GM12878 (cell line): ENCODE measurements at regions not wholly inside any gene's neighbourhood (a gene's known extent, or its start where the extent isn't known, plus 50 kb on each side); places are given as distances from the start of the nearest gene placed in this dataset.

Source experiments
- ATAC-seq: fragments of 200-7000 bp; cut with Tn5 transposase; 3 replicates; pipeline ENCODE4 v1.9.1; 2020; ENCODE audit warnings: mild to moderate bottlenecking, moderate library complexity
- BruUV-seq: library from RNA; stranded (reverse); fragments of 400-500 nt; replicated peaks from 2 replicates; lab custom pipeline; 2021; lab: Mats Ljungman, UMichigan
- CTCF ChIA-PET: fragments of 300-600 bp; sonication (Branson Sonifier 250); formaldehyde crosslinking; extraction: SDS; loops from one replicate; lab custom pipeline; 2021; ENCODE audit warnings: inconsistent platforms; lab: Yijun Ruan, JAX
- POLR2A ChIA-PET: fragments of 350-600 bp; formaldehyde crosslinking; extraction: SDS; loops from one replicate; lab custom pipeline; 2021; ENCODE audit warnings: inconsistent platforms; lab: Charles Lee
- RAD21 ChIA-PET: fragments of 300-600 bp; sonication (Branson Sonifier 250); formaldehyde crosslinking; loops from one replicate; lab custom pipeline; 2023; ENCODE audit warnings: antibody characterized with exemption; ENCODE audit not compliant: unreplicated experiment; lab: Charles Lee
- SMC1A ChIA-PET: fragments of 300-600 bp; sonication (Branson Sonifier 250); formaldehyde crosslinking; loops from one replicate; lab custom pipeline; 2023; ENCODE audit not compliant: unreplicated experiment, uncharacterized antibody; lab: Charles Lee
- DNase-seq: peaks from one replicate; pipeline ENCODE4 v3.0.0-alpha.2; 2011; ENCODE audit warnings: low read depth, low spot score
- FAIRE-seq: peaks from 3 replicates; lab custom pipeline; 2011; peaks lifted over from hg19 to GRCh38; lab: Jason Lieb, UNC
- H2AFZ ChIP-seq: 2 replicates; pipeline ENCODE4 v1.6.0; 2011; ENCODE audit warnings: low read depth, low read length, control low read depth; ENCODE audit not compliant: control insufficient read depth
- H3K27ac ChIP-seq: 2 replicates; pipeline ENCODE4 v1.5.1; 2011; ENCODE audit warnings: control low read depth; ENCODE audit not compliant: control insufficient read depth, insufficient read depth
- H3K27me3 ChIP-seq, 2 experiments: replicated peaks in 1 of 2; 2 replicates each; pipeline versions ENCODE4 v1.6.0 to v1.6.1; 2011; ENCODE audit warnings: low read length in 1 of 2; ENCODE audit not compliant: control insufficient read depth in 2 of 2, insufficient read depth in 2 of 2
- H3K36me3 ChIP-seq, 2 experiments: 2 replicates each; pipeline ENCODE4 v1.5.1; 2011; ENCODE audit warnings: low read length in 1 of 2; ENCODE audit not compliant: control insufficient read depth in 2 of 2, insufficient read depth in 2 of 2
- H3K4me1 ChIP-seq: 2 replicates; pipeline ENCODE4 v1.6.1; 2011; ENCODE audit warnings: mild to moderate bottlenecking, low read length, moderate library complexity, mixed read lengths; ENCODE audit not compliant: control insufficient read depth, insufficient read depth
- H3K4me2 ChIP-seq: 2 replicates; pipeline ENCODE4 v1.6.0; 2011; ENCODE audit warnings: control low read depth; ENCODE audit not compliant: control insufficient read depth, insufficient read depth
- H3K4me3 ChIP-seq: fragments of 200-600 bp; sonication (generic); 2 replicates; pipeline ENCODE4 v1.5.1; 2016
- H3K79me2 ChIP-seq: 2 replicates; pipeline ENCODE4 v1.6.0; 2011; ENCODE audit warnings: low read length; ENCODE audit not compliant: control insufficient read depth, insufficient read depth
- H3K9ac ChIP-seq: 2 replicates; pipeline ENCODE4 v1.8.0; 2011; ENCODE audit warnings: low read length, control low read depth, mixed read lengths; ENCODE audit not compliant: control insufficient read depth, insufficient read depth
- H3K9me3 ChIP-seq: replicated peaks from 3 replicates; pipeline ENCODE4 v1.5.1; 2011; ENCODE audit warnings: mild to moderate bottlenecking, low read length; ENCODE audit not compliant: control insufficient read depth, insufficient read depth
- H4K20me1 ChIP-seq: 2 replicates; pipeline ENCODE4 v1.6.0; 2011; ENCODE audit not compliant: control insufficient read depth, insufficient read depth
- IKZF1 ChIP-seq: fragments of 450-650 bp; conservative IDR thresholded peaks from 2 replicates; pipeline ENCODE4 v1.6.1; 2017; ENCODE audit warnings: antibody characterized with exemption, mild to moderate bottlenecking
- IKZF2 ChIP-seq, 2 experiments: fragments of 450-650 bp; IDR thresholded peaks; 2 replicates each; pipeline ENCODE4 v1.6.1; 2017; ENCODE audit warnings: mild to moderate bottlenecking in 2 of 2, moderate library complexity in 2 of 2
- MTA2 ChIP-seq: fragments of 450-650 bp; IDR thresholded peaks from 2 replicates; pipeline ENCODE4 v1.6.1; 2016; ENCODE audit warnings: low read depth, mild to moderate bottlenecking, moderate library complexity
- MTA3 ChIP-seq: IDR thresholded peaks from 2 replicates; pipeline ENCODE4 v1.6.1; 2012; ENCODE audit warnings: low read length, inconsistent platforms, borderline replicate concordance
- NFYB ChIP-seq: IDR thresholded peaks from 2 replicates; pipeline ENCODE4 v1.6.1; 2011; ENCODE audit warnings: low read depth, mild to moderate bottlenecking, low read length, improper control_type of control experiment, moderate library complexity; ENCODE audit not compliant: insufficient read depth
- NR2C2 ChIP-seq: IDR thresholded peaks from 2 replicates; pipeline ENCODE4 v1.6.1; 2011; ENCODE audit warnings: borderline replicate concordance, low read depth; ENCODE audit not compliant: control insufficient read depth, insufficient read length
- RBBP5 ChIP-seq: fragments of 200-600 bp; sonication (generic); conservative IDR thresholded peaks from 2 replicates; pipeline ENCODE4 v1.6.1; 2016
- SMAD1 ChIP-seq: fragments of 450-650 bp; IDR thresholded peaks from 2 replicates; pipeline ENCODE4 v1.6.1; 2018; ENCODE audit warnings: mild to moderate bottlenecking, low read depth; ENCODE audit not compliant: partially characterized antibody
- TAF1 ChIP-seq: IDR thresholded peaks from 2 replicates; pipeline ENCODE4 v1.6.1; 2011; ENCODE audit warnings: mild to moderate bottlenecking, low read depth, low read length, borderline replicate concordance
- TARDBP ChIP-seq: IDR thresholded peaks from 2 replicates; pipeline ENCODE4 v1.6.1; 2016; ENCODE audit warnings: borderline replicate concordance
- TCF12 ChIP-seq: IDR thresholded peaks from 2 replicates; pipeline ENCODE4 v1.6.1; 2011; ENCODE audit warnings: low read depth, mild to moderate bottlenecking, low read length
- ZBED1 ChIP-seq: IDR thresholded peaks from 2 replicates; pipeline ENCODE4 v1.6.1; 2016; ENCODE audit warnings: borderline replicate concordance
- in situ Hi-C: fragments of 300-500 bp; cut with MboI; formaldehyde crosslinking; loops from 9 replicates; pipeline ENCODE4 v1.14.3; 2018; ENCODE audit warnings: mixed read lengths
- intact Hi-C: fragments of 100-400 bp; cut with micrococcal nuclease; formaldehyde crosslinking; loops from one replicate; pipeline ENCODE4 v1.14.2; 2022; ENCODE audit not compliant: unreplicated experiment
- TF ChIP-seq, protein P1 (sequence below): IDR thresholded peaks from 2 replicates; pipeline ENCODE4 v1.6.1; 2011; ENCODE audit warnings: mild to moderate bottlenecking, low read depth, low read length, moderate library complexity; ENCODE audit not compliant: insufficient replicate concordance
- TF ChIP-seq, protein P2 (sequence below): fragments of 450-650 bp; IDR thresholded peaks from 2 replicates; pipeline ENCODE4 v1.6.1; 2016; ENCODE audit warnings: mild to moderate bottlenecking
- TF ChIP-seq, protein P3 (sequence below): IDR thresholded peaks from 2 replicates; pipeline ENCODE4 v1.6.1; 2012; ENCODE audit warnings: low read depth, low read length, improper control_type of control experiment

DNA sequence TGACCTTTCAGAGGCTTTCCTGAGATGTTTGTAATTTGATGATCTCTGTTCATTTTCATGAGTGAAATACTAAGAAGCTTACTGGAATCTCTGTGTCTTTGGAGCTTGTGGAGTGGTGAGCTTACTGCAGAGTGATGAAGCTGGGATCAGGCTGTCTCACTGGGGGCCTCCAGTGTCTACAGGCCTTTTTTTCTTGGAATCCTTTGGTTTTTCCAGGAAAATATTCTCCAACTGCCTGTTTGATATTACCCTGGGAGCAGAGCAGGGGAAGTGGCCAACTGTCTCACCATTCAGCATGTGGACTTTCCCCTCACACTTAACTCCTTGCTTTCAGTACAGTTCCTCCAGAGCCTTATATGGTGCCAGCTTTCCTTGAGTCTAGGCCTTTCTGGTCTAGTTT, 62.0 kb upstream of the KCNA1 start:
- ChIA-PET RAD21 (no interaction called here), POLR2A (no interaction called here), SMC1A (interaction anchor here (0.7 to 2.5 kb wide), 4 partner anchors 11 to 301 kb away, joined by 3 to 7 read pairs (median 4); no protein-coding TSS in a partner anchor), CTCF (interaction anchor here (0.6 to 4.0 kb wide), 9 partner anchors 10 to 203 kb away, joined by 3 to 47 read pairs (median 4); no protein-coding TSS in a partner anchor)
- no peak for DNase-seq
- TF ChIP-seq, protein P1, sequence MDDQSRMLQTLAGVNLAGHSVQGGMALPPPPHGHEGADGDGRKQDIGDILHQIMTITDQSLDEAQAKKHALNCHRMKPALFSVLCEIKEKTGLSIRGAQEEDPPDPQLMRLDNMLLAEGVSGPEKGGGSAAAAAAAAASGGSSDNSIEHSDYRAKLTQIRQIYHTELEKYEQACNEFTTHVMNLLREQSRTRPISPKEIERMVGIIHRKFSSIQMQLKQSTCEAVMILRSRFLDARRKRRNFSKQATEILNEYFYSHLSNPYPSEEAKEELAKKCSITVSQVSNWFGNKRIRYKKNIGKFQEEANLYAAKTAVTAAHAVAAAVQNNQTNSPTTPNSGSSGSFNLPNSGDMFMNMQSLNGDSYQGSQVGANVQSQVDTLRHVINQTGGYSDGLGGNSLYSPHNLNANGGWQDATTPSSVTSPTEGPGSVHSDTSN: no peak
- TF ChIP-seq, protein P2, sequence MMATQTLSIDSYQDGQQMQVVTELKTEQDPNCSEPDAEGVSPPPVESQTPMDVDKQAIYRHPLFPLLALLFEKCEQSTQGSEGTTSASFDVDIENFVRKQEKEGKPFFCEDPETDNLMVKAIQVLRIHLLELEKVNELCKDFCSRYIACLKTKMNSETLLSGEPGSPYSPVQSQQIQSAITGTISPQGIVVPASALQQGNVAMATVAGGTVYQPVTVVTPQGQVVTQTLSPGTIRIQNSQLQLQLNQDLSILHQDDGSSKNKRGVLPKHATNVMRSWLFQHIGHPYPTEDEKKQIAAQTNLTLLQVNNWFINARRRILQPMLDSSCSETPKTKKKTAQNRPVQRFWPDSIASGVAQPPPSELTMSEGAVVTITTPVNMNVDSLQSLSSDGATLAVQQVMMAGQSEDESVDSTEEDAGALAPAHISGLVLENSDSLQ: no peak
- TF ChIP-seq IKZF1 (no peak), ZBED1 (no peak), TARDBP (no peak), MTA3 (no peak), TAF1 (no peak), SMAD1 (no peak), NR2C2 (no peak), IKZF2 (IDR thresholded peaks at IDR 0.05) (no peak), NFYB (no peak), MTA2 (no peak), TCF12 (no peak), RBBP5 (no peak)
- TF ChIP-seq, protein P3, sequence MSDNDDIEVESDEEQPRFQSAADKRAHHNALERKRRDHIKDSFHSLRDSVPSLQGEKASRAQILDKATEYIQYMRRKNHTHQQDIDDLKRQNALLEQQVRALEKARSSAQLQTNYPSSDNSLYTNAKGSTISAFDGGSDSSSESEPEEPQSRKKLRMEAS: no peak
- no peak for FAIRE-seq
- no peak overlapping the region for H2AFZ ChIP-seq
- no peaks in the 10 kb centered on the region for H3K36me3 ChIP-seq
- H3K27me3 ChIP-seq: no peaks in the 10 kb centered on the region
- H4K20me1 ChIP-seq: no peaks in the 10 kb centered on the region
- peaks cover 2% of the 10 kb centered on the region; the same call in 2 of the 3 replicates for H3K9me3 ChIP-seq
- H3K27ac ChIP-seq: no peak overlapping the region
- H3K9ac ChIP-seq: no peak overlapping the region
- no peaks in the 10 kb centered on the region for H3K4me1 ChIP-seq
- intact Hi-C loops (no loop called here), in situ Hi-C loops (no loop called here)
- no TSS peak for BruUV-seq
- H3K4me2 ChIP-seq: no peak overlapping the region
- no peak overlapping the region for H3K4me3 ChIP-seq
- no peak for ATAC-seq
- H3K79me2 ChIP-seq: no peaks in the 10 kb centered on the region
